Activated CD8-positive, alpha-beta memory T cell treated with anti-CD3 and anti-CD28 coated beads, Interleukin-2, amount 50 U/mL, for 1 hour (primary cell): ENCODE measurements at regions not wholly inside any gene's neighbourhood (a gene's known extent, or its start where the extent isn't known, plus 50 kb on each side); places are given as distances from the start of the nearest gene placed in this dataset.
"Not testable (repeated sequence)": the region's sequence is repeated elsewhere in the genome, so short reads cannot be mapped to it uniquely, and the experiment has no call there.

ENCODE experiments used
- DNase-seq: peaks from one replicate; pipeline ENCODE4 v3.0.0-alpha.2; 2020; ENCODE audit errors: extremely low read depth

DNA sequence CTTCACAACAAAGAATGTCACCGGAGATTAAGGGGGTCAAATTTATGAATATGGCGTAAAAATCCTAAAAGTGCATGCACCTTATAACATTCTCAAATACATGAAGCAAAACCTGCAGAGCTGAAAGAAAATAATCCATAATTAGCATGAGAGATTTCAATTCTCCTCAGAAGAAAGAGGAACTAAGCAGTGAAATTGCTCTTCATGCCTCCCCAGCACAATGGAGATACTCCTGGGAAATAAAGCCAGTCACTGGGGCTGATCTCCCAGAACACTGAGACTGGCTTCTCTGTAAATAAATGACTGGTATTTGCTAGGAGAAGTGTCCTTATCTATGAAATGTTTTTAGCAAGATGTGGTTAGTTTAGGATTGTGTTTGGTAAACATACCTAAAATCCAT lies 68.1 kb downstream of the GOLGA6L6 start:
- not testable (repeated sequence) for DNase-seq

DNA sequence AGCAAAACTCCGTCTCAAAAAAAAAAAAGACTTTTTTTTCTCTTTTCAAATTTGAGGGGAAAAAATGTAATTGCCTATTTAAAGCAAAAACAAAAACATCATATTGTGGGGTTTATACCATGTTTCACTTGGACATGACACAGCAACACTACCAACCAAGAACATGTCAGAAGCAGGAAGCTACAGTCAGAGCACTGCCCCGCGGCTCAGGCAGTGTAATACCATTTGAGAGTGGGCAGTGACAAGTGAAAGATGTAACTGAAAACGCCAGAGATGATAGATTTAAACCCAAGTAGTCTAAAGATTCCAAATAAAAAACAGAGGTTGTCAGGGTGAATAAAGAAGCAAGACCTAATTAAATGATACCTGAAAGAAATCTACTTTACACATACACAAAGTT lies 68.6 kb downstream of the GOLGA6L6 start:
- not testable (repeated sequence) for DNase-seq

GRCh38 chr15:20470810-20471209 lies 70.8 kb downstream of the GOLGA6L6 start:
- not testable (repeated sequence) for DNase-seq

DNA sequence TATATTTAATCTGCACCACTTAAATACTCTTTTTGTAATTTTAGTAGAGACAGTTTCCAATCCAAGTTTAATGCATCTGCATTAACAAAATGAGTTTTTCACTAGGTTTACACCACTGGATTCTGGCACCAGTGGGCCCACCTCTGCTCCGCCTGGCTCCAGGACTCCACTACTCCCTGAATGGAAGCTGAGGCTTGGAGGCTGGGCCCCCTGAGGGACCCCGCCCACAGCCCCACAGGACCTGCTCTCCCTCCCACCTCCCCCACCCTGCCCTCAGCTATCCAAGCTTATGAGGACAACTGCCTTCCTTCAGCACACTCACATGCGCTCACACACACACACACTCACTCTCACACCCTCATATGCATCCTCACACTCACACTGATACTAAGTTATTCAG lies 100.5 kb downstream of the GOLGA6L6 start:
- DNase-seq, result not testable (repeated sequence)

DNA sequence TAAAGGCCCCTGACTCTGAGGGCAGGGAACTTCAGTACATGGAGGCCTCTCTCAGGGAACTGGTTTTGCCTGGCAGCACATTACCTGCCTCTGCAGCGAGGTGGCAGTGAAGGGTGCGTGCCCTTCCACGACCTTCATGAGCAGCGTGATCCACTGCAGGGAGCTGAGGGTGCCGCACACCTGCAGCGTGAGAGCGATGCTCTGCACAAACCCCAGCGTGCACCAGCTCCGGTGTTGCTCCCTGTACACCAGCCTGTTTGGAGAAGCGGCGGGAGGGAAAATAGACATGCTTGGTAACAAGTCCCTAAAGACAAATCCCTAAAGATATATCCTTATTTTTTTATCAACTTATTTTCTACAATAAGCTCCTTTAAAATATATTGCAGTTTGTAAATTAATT lies 101.2 kb downstream of the GOLGA6L6 start:
- DNase-seq, result not testable (repeated sequence)

DNA sequence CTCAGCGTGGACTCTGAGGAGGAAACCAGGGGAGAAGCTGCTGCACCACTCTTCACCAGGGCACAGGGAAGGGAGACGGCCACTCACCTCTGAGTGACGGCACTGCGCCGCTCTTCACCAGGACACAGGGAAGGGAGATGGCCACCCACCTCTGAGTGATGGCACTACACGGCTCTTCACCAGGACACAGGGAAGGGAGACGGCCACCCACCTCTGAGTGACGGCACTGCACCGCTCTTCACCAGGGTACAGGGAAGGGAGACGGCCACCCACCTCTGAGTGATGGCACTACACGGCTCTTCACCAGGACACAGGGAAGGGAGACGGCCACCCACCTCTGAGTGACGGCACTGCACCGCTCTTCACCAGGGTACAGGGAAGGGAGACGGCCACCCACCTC lies 102.5 kb downstream of the GOLGA6L6 start:
- DNase-seq, result not testable (repeated sequence)

GRCh38 chr15:20438255-20438654 lies 103.3 kb downstream of the GOLGA6L6 start:
- DNase-seq, result not testable (repeated sequence)

GRCh38 chr15:20433468-20433867 lies 108.1 kb downstream of the GOLGA6L6 start:
- DNase-seq, result not testable (repeated sequence)

- not testable (repeated sequence) for DNase-seq
These were observed 111.1 kb downstream of the GOLGA6L6 start for GRCh38 chr15:20430495-20430894.

DNA sequence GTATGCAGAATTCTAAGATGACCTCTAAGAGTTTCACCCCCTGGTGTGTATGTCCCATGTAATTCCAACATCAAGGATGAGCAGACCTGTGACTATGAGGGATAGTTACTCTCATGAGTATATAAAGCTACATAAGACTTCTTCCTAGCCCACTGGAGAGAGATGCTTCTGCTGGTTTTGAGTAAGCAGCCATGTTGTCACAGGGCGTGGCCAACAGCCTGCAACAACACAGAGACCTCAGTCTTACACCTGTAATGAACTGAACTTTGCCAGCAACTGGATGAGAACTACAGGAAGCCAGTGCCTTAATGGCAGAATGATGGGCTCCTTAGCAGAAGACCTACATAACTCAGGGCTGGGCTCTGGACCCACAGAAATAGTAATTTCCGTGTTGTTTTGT lies 120.9 kb downstream of the GOLGA6L6 start:
- not testable (repeated sequence) for DNase-seq

GRCh38 chr15:20416618-20417017 lies 125.0 kb downstream of the GOLGA6L6 start:
- DNase-seq, result not testable (repeated sequence)

DNA sequence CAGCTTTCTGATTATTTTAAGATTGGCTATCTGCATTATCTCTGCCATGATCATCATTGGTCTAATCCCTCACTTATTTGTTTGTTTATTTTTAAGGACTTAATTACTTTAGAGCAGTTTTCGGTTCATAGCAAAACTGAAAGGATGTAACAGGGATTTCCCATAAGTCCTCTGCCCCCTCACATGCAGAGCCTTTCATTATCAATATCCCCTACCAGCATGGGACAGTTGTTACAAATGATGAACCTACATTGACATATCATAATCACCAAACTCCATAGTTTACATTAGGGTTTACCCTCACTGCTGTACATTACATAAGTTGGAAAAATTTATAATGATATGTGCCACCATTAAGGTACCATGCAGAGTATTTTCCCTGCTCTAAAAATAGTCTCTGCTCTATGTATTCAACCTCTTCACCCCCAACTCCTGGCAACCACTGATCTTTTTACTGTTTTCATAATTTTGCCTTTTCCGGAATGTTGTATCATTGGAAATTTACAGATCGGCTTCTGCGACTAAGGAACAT lies 131.9 kb downstream of the GOLGA6L6 start:
- DNase-seq, result not testable (repeated sequence)

DNA sequence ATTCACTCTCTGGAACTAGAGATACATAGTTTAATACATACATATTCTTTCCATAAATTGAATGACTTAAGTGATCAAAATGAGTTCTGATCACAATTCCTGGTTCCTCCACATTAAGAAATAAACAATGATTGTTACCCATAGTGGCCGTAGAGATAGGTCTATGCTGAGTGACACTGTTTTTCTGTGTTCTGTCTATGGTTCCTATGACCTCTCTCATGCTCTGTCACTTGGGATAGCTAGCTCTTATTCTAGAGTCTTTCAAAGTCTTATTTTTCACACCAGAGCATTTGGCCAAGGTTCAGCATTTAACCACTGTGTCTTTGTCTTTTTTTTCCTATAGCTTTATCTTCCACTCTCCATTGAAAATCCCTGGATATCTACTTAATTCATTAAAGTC lies 132.4 kb downstream of the GOLGA6L6 start:
- DNase-seq, result no peak

- no peak for DNase-seq
These were observed 134.0 kb downstream of the GOLGA6L6 start for GRCh38 chr15:20407553-20407952.

DNA sequence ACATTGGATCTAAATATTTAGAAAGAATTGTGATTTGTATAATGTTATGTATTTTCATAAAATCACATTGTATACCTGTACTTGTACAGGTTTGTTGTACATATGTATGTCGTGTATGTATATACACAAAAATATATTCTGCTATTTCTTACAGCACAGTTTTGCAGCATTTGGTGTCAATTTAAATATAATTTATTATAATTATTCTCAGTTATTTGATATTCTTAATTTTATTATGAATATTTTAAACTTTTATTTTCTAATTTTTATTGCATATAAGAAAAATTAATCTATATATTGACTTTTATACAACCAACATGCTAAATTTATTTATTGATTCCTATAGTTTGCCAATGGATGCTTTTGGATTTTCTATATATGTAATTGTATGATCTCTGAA lies 137.0 kb downstream of the GOLGA6L6 start:
- DNase-seq, result not testable (repeated sequence)

- not testable (repeated sequence) for DNase-seq
These were observed 139.0 kb downstream of the GOLGA6L6 start for GRCh38 chr15:20402586-20402985.

DNA sequence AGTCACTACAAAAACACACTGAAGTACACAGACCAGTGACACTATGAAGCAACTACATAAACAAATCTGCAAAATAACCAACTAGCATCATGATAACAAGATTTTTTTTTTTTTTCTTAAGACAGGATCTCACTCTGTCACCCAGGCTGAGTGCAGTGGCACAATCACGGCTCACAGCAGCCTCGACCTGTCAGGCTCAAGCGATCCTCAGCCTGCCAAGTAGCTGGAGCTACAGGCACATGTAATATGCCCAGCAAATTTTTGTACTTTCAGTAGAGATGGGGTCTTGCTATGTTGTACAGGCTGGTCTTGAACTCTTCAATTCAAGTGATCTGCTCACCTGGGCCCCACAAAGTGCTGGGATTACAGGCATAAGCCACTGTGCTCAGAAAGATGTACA lies 140.5 kb downstream of the GOLGA6L6 start:
- not testable (repeated sequence) for DNase-seq

GRCh38 chr15:20398680-20399079 lies 142.9 kb downstream of the GOLGA6L6 start:
- DNase-seq, result not testable (repeated sequence)

DNA sequence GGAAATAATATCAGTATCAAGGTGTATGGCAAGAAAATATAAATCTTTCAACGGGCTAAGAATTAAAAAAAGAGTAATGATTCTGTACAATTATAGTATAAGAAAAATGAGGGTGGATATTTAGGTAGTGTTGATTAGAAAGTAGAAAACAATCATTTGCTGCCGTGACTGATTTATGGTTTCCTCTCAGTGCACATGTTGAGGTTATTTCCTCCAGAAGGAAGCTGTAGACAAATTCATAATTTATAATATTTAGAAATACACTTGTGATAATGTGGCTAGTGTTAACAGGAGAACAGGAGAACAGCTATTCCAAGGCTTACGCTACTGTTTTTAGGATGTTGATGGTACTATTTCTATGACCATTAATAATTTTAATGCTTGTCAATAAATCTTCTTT lies 153.4 kb downstream of the GOLGA6L6 start:
- not testable (repeated sequence) for DNase-seq

DNA sequence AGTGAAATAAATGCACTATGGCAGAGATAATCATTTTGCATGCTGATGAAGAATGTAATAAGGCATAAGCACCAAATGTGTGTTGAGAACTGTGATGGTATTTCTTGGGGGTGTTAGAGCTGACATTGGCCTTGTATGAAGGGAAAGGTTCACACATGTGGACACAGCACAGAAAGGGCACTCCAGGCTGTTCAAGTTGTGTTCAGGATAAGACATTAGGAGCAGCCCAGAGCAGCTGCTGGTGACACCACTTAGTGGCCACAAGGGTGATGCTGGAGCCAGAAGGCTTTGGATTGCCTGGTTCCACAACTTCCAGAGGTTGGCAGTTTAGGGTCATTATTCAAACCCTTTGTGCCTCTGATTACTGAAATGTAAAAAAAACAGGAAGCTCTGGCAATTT lies 155.4 kb downstream of the GOLGA6L6 start:
- no peak for DNase-seq

- not testable (repeated sequence) for DNase-seq
These were observed 161.4 kb downstream of the GOLGA6L6 start for GRCh38 chr15:20380199-20380598.

GRCh38 chr15:20376872-20377271 lies 164.7 kb downstream of the GOLGA6L6 start:
- DNase-seq, result no peak

DNA sequence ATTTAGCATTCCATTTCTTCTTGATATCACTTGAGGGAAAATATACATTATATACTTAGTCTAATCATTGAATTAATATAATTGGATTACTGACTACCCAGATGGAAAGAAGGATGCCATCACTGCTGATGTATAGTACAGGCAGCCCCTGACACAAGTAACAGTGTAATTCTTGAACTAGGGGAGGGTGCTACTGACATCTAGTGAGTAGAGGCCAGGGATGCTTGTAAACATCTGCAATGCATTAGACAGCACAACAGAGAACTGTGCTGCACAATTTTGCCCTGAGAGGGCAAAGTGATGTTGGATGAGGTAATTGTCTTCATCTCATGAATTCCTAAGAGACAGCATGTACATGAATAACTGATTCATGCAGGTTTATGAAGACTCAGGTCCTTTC lies 169.2 kb downstream of the GOLGA6L6 start:
- DNase-seq, result not testable (repeated sequence)

DNA sequence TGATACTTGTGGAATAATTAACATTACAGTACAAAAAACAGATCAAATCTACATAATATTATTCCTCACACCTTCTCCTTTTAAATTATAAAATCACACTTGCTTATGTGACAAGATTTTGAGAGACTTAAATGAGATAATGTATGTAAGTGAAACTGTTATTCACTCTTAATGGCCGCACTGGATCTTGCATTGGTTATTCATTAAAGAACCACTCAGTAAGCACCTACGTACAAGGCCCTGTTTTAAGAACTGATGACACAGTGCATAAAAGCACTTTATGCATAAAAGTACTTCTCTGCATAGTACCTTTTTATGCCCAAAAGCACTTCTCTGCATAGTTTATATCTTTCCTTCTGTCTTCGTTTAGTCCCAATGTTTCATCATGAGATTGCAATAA lies 172.1 kb downstream of the GOLGA6L6 start:
- no peak for DNase-seq
